ENCODE measurements at regions not wholly inside any gene's neighbourhood (a gene's known extent, or its start where the extent isn't known, plus 50 kb on each side); places are given as distances from the start of the nearest gene placed in this dataset.

DNA sequence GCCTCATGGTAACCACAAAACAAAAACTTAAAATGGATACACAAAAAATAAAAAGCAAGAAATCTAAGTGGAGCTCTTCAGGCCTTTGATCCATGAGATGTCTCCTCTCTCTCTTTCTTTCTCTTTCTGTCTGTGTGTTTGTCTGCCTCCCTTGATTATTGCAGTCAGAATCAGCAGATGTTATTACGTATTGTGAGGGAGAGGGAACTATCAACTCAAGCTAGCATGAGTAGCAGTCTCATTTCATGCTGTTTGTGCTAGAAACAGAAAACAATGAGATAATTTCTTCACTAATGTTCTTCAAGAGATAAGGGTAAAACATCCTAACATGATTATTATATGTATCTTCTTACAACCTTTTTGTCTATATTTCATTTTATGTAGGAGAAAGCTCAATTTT is 103.7 kb upstream of the PDC start:
- in situ Hi-C loops (cut with MboI; ENCODE audit: low pct_unique_long_range_greater_than_20kb, low sequenced_read_pairs): no loop called here
- no peak for DNase-seq

DNA sequence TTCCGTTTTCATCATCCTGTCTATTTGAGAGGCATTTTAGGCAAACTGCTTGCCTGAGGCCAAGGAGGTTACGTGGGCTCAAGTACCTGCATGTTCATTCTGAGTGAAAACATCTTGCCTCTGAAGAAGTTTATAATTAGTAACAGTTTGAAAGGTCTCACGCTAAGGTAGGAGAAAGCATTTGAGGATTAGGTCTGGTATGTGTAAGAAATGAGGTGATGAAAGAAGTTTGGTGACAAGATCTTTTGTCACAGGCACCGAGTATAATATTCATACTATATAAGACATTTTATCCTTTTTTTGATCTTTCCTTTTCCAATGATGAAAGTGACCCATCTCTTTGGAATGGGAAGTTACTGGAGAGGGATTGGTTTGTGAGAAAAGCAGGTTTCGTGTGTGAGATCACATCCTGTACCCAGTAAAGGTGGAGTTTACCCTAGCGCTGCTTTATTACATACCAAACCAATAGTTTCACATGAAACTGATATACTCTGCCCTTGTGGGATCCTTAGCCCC is 98.7 kb upstream of the PDC start:
- in situ Hi-C loops (cut with MboI; ENCODE audit: low pct_unique_long_range_greater_than_20kb, low sequenced_read_pairs): no loop called here
- DNase-seq: no peak

DNA sequence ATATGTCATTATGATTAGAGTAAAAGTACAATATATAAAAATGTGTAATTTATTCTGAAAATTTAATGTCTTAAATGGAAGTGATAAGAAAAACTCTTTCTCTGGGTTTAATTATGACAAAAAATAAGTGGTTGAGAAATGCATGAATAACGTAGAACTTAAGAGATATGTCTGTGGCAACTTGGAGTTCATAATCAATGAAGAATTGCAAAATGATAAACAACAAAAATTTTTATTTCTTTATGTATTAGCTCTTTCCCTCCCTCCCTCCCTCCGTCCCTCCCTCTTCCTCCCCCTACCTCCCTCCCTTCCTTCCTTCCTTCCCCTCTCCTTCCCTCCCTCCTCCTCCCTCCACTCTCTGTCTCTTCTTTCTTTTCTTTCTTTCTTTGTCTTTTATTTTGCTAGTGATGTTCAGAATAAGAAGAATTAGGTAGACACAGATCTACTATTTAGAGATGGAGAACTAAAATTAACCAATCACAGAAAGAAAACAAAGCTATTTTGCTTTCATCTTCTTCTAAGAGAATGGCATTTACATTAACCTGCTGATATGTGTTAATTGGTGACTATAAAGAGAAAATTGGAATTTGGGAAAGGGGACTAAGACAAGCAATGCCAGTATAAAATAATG is 96.3 kb upstream of the PDC start:
- DNase-seq: no peak
- in situ Hi-C loops (cut with MboI; ENCODE audit: low pct_unique_long_range_greater_than_20kb, low sequenced_read_pairs): no loop called here

DNA sequence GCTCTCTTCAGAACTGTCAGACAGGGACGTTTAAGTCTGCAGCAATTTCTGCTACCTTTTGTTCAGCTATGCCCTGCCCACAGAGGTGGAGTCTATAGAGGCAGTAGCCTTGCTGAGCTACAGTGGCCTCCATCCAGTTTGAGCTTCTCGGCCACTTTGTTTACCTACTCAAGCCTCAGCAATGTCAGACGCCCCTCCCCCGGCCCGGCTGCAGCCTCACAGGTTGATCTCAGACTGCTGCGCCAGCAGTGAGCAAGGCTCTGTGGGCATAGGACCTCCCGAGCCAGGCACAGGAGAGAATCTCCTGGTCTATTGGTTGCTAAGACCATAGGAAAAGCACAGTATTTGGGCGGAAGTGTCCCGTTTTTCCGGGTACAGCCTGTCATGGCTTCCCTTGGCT is 89.9 kb upstream of the PDC start:
- in situ Hi-C loops (cut with MboI; ENCODE audit: low pct_unique_long_range_greater_than_20kb, low sequenced_read_pairs): no loop called here
- DNase-seq: no peak

DNA sequence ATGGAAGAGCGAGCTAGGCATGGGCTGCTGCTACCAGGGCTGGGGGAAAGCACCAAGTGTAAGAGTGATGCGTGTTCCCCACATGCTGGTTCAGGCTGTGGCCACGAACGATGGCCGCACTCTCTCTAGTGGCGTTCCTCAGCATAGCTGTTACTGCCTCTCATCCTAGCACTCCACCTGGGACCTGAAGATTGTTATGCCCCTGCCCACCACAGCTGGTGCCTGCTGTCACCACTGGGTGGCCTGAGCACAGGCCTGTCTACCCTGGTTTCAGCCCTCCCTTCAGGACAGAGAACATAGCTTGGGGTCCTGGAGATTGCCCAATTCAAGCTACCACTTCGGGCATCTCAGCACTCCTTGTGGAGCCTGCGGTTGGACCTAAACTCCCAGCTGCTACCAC is 80.1 kb upstream of the PDC start:
- in situ Hi-C loops (cut with MboI; ENCODE audit: low pct_unique_long_range_greater_than_20kb, low sequenced_read_pairs): no loop called here
- DNase-seq: no peak

DNA sequence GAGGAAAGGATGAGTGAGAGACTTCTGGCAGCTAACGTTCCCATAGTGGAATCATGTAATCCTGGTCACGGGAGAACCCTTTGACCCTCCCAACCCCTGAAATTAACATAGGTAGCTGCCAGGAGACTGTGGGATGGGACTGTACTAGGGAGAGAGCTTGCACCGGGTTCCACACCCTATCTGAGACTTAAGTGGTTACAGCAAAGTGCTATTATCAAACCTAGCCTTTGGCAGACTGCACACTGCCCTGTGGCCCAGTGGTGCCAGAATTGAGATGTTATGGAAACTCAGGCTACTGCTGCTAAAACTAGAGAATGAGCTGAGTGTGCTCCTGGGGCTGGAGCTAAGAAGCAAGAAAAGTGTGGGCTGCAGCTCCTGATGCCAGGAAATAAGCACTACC is 79.6 kb upstream of the PDC start:
- in situ Hi-C loops (cut with MboI; ENCODE audit: low pct_unique_long_range_greater_than_20kb, low sequenced_read_pairs): no loop called here
- no peak for DNase-seq

DNA sequence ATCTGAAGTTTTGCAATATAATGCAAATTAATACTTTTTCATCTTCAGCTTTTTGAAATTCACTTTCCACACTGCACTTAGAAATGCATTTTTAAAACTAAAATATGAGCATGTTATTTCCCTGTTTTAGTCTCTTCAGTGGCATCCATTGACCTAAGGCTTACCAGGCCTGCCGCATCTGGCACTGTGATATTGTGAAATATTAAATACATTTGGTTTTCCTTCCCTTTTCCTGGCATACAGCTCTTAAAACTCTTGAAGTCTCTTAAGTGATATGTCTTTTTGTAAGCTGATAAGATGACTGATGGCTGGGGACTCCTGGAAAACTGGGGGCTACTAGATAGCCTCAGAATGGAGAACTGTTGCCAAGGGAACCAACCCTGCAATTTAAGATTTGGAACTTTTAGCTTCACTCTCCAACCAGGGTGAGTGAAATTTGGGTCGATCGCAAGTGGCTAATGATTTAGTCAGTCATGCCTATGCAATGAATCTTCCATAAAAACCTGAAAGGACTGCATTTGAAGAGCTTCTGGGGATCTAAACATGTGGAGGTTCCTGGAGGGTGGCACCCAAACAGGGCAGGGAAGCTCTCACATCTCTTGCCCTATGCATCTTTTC is 75.5 kb upstream of the PDC start:
- DNase-seq: peak; percentile 6
- in situ Hi-C loops (cut with MboI; ENCODE audit: low pct_unique_long_range_greater_than_20kb, low sequenced_read_pairs): no loop called here

DNA sequence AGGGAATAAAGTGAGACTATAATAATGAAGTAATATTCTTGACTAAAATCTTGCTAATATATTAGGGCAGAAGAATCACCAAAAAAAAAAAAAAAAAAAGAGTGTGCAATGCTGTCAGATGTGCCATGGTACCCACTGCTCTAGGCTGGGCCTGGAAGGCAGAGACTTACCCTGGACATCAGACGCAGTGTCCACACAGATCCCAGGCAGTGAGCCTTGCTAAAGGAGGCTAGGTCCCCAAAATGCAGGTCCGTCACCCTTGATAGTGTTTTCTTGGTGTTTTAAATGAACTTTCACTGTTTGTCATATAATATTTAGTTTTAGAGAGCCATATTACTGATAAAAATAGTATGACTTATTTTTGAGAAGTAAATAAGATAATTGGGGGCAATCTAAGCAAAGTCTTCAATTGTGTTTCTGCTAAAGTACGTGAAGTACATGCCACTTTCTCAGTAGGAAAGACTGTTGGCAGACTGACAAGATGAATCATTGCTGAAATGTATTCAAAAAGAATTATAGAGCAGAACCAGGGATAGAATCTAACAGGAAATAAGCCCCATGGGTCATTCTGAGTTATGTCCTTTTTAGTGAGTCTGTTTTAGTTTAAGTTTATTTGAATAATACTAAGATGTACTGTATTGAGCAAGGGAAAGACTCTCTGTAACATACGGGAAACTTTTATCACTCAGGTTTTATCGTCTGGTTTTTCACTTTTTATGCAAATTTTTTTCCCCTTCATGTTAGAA is 74.6 kb upstream of the PDC start:
- DNase-seq: no peak
- in situ Hi-C loops (cut with MboI; ENCODE audit: low pct_unique_long_range_greater_than_20kb, low sequenced_read_pairs): no loop called here

DNA sequence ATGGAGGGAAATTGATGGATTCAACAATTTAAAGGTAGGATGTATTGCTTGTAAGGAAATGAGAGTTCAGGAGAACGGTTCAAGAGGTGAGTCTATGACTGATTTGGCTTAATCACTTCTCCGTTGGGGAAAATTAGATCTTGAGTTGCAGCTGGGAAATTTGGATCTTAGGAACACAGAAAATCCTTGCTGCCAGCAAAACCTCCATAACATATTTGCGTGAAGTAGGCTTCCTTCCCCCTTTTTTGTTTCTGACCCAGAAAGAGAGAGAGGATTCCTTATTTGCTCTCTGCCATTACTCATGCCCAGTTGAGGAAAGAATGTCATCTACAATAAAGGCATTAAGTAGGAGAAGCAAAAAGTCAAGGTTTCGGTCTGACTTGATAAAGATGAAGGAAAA is 73.5 kb upstream of the PDC start:
- in situ Hi-C loops (cut with MboI; ENCODE audit: low pct_unique_long_range_greater_than_20kb, low sequenced_read_pairs): no loop called here
- DNase-seq: no peak

DNA sequence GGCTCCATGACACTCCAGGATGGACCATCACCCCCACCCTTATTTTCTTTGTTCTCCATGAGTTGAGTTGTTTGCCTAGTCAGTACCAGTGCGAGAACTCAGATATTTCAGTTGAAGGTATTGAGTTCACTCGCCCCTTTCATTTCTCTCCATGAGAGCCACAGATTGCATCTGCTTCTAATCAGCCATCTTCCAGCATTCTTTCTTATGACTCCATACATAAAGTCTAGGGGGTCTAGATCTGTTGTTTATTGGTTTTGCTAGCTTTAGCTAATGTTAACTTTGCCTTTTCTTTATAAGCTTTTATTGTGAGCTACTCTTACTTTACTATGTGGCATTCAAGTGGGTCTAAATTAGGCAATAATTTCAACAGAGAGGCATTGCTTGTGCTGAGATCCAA is 71.6 kb upstream of the PDC start:
- DNase-seq: no peak
- in situ Hi-C loops (cut with MboI; ENCODE audit: low pct_unique_long_range_greater_than_20kb, low sequenced_read_pairs): no loop called here

DNA sequence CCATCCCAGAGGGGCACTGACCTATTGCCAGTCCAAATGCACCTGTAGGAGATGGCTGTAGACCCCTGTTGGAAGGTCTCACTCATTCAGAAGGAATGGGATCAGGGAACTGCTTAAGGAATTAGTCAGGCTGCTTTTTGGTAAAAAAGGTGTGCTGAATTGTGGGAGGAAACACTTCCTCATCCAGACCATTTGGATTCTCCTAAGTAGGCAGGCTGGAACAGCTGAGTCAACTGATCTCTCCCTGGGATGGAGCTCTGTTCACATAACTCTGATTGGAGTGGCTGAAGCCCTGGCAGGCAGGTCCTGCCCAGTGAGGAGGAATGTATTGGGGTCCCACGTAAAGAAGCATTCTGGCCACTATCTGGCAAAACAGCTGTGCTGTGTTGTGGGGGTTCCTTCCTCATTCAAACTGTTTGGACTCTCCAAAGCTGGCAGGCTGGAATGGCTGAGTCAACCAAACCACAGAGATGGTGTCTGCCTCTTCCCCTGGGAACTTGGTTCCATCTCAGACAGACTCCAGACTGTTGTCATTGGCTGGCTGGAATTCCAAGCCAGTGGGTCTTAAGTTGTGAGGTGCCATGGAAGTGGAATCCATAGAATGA is 70.7 kb upstream of the PDC start:
- DNase-seq: no peak
- in situ Hi-C loops (cut with MboI; ENCODE audit: low pct_unique_long_range_greater_than_20kb, low sequenced_read_pairs): no loop called here

DNA sequence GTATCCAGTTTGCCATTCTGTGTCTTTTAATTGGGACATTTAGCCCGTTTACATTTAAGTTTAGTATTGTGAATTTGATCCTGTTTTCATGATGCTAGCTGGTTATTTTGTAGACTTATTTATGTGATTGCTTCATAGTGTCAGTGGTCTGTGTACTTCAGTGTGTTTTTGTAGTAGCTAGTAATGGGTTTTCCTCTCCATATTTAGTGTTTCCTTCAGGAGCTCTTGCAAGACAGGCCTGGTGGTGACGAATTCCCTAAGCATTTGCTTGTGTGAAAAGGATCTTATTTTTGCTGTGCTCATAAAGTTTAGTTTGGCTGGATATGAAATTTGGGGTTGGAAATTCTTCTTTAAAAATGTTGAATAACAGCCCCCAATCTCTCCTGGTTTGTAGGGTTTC is 69.2 kb upstream of the PDC start:
- in situ Hi-C loops (cut with MboI; ENCODE audit: low pct_unique_long_range_greater_than_20kb, low sequenced_read_pairs): no loop called here
- DNase-seq: no peak

DNA sequence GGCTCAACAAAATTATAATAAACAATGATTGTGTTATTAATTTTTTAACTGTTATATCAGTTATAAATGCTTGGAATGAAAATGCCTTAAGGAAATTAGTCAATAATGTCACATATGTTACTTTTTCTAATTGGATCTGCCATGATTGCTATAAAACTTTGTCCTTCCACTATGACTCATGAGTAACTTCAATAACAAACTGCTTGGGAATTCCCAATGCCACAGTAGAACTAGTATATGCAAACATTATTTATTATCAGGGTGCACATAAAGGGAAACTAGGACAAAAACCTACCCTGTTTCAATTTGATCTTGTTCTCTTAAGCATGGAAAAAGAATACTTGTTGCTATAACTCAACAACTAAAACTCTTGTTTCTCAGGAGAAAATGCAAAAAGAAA is 59.1 kb upstream of the PDC start:
- DNase-seq: no peak
- in situ Hi-C loops (cut with MboI; ENCODE audit: low pct_unique_long_range_greater_than_20kb, low sequenced_read_pairs): no loop called here

DNA sequence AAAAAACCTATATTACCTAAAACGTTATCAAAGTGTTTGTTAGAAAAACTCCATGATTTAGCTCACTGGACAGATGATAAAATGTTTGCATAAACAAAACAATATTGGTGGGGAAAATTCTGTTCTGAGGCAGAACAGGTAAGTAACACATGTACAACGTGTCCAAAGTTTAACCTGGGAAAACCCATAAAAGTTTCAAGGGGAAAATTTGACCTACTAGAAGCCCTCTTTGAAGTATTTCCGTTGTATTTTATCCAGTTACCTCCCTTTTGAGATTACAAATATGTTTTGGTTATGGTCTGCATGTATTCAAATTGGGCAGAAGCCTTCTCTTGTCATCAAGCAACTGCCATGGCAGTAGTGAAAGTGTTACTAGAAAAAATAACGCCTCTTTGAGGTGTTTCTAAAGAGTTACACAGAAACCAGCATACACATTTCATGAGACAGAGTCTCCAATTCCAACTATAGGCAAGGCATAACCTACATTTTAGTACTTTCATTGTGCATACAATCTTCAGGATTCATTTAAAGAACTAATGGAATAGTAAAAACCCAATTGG is 58.0 kb upstream of the PDC start:
- in situ Hi-C loops (cut with MboI; ENCODE audit: low pct_unique_long_range_greater_than_20kb, low sequenced_read_pairs): no loop called here
- no peak for DNase-seq

DNA sequence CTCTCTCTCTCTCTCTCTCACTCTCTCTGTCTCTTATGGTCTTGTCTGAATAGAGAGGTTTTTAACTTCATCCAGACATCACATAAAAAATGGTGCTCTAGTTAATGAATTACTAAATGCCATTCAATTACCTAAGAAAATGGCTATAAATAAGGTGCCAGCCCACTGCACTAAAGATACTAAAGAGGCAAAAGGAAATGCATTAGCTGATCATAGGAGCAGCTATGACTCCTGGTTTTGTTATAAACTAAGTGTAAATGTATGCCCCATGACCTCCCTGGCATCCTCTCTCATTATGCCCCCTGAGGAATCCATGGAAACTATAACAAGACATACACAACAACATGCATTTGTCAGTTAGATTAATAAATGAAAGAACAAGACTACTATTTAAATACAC is 57.5 kb upstream of the PDC start:
- in situ Hi-C loops (cut with MboI; ENCODE audit: low pct_unique_long_range_greater_than_20kb, low sequenced_read_pairs): no loop called here
- DNase-seq: no peak

DNA sequence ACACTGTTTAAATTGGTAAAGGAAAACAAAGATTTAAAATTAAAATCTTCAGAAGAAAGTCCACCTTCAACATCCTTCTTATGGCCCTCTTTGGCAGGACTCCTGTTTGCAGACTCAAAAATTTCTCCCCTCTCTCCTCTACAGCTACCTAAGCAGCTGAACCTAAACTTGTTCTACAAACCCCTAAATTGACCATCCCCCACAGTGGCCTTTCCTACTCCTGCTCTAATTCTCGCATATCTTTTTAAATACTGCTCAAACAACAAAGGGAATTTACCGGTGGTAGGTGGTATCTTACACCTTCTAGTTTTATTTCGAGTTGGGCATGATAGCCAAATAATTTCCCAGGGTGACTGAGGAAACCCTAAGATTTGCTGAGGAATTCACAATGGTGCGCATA is 53.5 kb upstream of the PDC start:
- in situ Hi-C loops (cut with MboI; ENCODE audit: low pct_unique_long_range_greater_than_20kb, low sequenced_read_pairs): no loop called here

DNA sequence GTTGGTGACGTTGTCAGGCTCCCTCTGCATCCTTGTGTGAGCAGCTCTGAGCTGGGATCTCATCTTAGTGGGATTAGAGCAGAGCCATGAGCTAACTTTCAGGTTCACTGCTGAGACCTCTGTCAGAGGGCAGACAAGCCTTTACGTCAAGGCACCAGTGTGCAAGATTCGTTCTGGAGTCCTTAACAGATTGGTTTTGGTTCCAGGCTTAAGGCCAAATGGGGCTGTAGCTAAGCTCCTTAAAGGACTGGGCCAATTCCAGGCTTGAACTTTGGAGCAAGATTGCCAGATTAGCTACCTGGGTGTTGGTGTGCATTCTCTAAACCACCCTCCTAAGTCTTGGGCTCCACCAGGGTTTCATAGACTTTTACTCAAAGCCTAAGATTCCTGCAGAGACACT is 52.6 kb upstream of the PDC start:
- DNase-seq: no peak

More for the DNA sequence above, 53.5 kb upstream of the PDC start:
- DNase-seq: no peak

DNA sequence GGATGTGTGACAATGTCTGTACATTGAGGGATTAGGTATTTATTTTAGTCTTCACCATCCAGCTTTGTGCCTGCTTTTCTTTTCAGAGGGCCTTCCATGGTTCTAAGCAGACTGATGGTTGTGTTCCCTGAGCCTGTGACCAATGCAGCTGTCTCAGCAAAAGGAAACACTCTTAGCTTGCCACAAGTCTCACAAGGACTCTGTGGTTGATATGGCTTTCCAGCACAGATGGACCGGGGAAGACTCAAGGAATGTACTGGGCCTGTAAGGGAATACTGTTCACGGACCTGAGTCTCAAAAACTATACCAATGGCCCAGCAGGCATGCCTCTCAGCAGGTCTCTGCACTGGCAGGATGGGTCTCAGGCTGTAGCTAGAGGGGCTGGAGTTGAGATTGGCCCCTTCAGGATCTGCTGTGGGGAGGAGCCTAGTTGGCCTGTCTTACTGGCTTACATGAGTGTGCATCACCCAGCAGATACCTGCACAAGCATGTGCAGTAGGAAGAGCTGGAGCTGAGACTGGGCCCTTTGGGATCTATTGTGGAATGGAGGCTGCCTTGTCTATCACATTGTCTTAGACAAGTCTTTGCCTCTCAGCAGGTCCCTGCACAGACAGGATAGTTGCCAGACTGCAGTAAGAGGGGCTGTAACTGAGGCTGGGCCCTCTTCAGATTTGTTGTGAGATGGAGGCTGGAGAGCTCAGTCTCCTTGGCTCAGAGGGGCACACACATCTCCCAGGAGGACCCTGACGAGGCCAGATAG is 52.0 kb upstream of the PDC start:
- in situ Hi-C loops (cut with MboI; ENCODE audit: low pct_unique_long_range_greater_than_20kb, low sequenced_read_pairs): no loop called here
- no peak for DNase-seq

More for the DNA sequence above, 52.6 kb upstream of the PDC start:
- in situ Hi-C loops (cut with MboI; ENCODE audit: low pct_unique_long_range_greater_than_20kb, low sequenced_read_pairs): no loop called here

All from KBM-7 (cell line).